Neuron (in vitro differentiated cells): ENCODE measurements at regions not wholly inside any gene's neighbourhood (a gene's known extent, or its start where the extent isn't known, plus 50 kb on each side); places are given as distances from the start of the nearest gene placed in this dataset.
"Not testable (repeated sequence)": the region's sequence is repeated elsewhere in the genome, so short reads cannot be mapped to it uniquely, and the experiment has no call there.

Source experiments
- H2AFZ ChIP-seq: one replicate; pipeline ENCODE4 v1.6.1; 2013; ENCODE audit warnings: low read depth, mild to moderate bottlenecking, inconsistent platforms, low read length, moderate library complexity
- H3K27me3 ChIP-seq: one replicate; pipeline ENCODE4 v1.6.1; 2013; ENCODE audit warnings: low read length; ENCODE audit not compliant: insufficient read depth
- H3K36me3 ChIP-seq: one replicate; pipeline ENCODE4 v1.6.1; 2013; ENCODE audit warnings: low read length; ENCODE audit not compliant: insufficient read depth
- H3K4me1 ChIP-seq: one replicate; pipeline ENCODE4 v1.6.1; 2013; ENCODE audit warnings: low read length; ENCODE audit not compliant: insufficient read depth
- H3K4me3 ChIP-seq: 2 replicates; pipeline ENCODE4 v1.5.1; 2013; ENCODE audit warnings: mild to moderate bottlenecking, low read length, moderate library complexity
- H3K9me3 ChIP-seq: one replicate; pipeline ENCODE4 v1.6.1; 2013; ENCODE audit warnings: low read length

GRCh38 chr3:153830552-153830951 is 290.6 kb upstream of the ARHGEF26 start:
- Histone ChIP-seq H3K4me3 (no peak overlapping the region), H3K27me3 (no peaks in the 10 kb centered on the region), H3K4me1 (no peaks in the 10 kb centered on the region), H2AFZ (no peak overlapping the region), H3K36me3 (no peaks in the 10 kb centered on the region), H3K9me3 (no peaks in the 10 kb centered on the region)

- H3K27me3 ChIP-seq = no peaks in the 10 kb centered on the region
- H2AFZ ChIP-seq = no peak overlapping the region
- no peak overlapping the region for H3K4me3 ChIP-seq
- no peaks in the 10 kb centered on the region for H3K36me3 ChIP-seq
- no peaks in the 10 kb centered on the region for H3K4me1 ChIP-seq
- no peaks in the 10 kb centered on the region for H3K9me3 ChIP-seq
These were observed 285.6 kb upstream of the ARHGEF26 start for GRCh38 chr3:153835540-153835939.

- Histone ChIP-seq H3K9me3 (no peaks in the 10 kb centered on the region), H3K4me1 (no peaks in the 10 kb centered on the region), H3K36me3 (no peaks in the 10 kb centered on the region), H3K4me3 (no peak overlapping the region), H3K27me3 (no peaks in the 10 kb centered on the region), H2AFZ (no peak overlapping the region)
These were observed 280.7 kb upstream of the ARHGEF26 start for GRCh38 chr3:153840487-153840886.

- Histone ChIP-seq H3K4me1 (peaks cover 7% of the 10 kb centered on the region), H3K4me3 (no peak overlapping the region), H3K27me3 (no peaks in the 10 kb centered on the region)
These were observed 277.2 kb upstream of the ARHGEF26 start for GRCh38 chr3:153843994-153844393.

GRCh38 chr3:153845311-153845710 is 275.9 kb upstream of the ARHGEF26 start:
- Histone ChIP-seq H3K36me3 (no peaks in the 10 kb centered on the region), H2AFZ (no peak overlapping the region), H3K27me3 (no peaks in the 10 kb centered on the region), H3K4me3 (no peak overlapping the region), H3K9me3 (no peaks in the 10 kb centered on the region), H3K4me1 (peaks cover 16% of the 10 kb centered on the region)

More at GRCh38 chr3:153843994-153844393, 277.2 kb upstream of the ARHGEF26 start:
- Histone ChIP-seq H2AFZ (no peak overlapping the region), H3K36me3 (no peaks in the 10 kb centered on the region), H3K9me3 (no peaks in the 10 kb centered on the region)

GRCh38 chr3:153848702-153849101 is 272.5 kb upstream of the ARHGEF26 start:
- H3K4me3 ChIP-seq = no peak overlapping the region
- no peaks in the 10 kb centered on the region for H3K9me3 ChIP-seq

GRCh38 chr3:153852355-153852754 is 268.8 kb upstream of the ARHGEF26 start:
- peaks cover 37% of the 10 kb centered on the region for H3K4me1 ChIP-seq
- H3K4me3 ChIP-seq = no peak overlapping the region
- H3K27me3 ChIP-seq = no peaks in the 10 kb centered on the region
- H2AFZ ChIP-seq = no peak overlapping the region
- no peaks in the 10 kb centered on the region for H3K36me3 ChIP-seq
- no peaks in the 10 kb centered on the region for H3K9me3 ChIP-seq

More at GRCh38 chr3:153848702-153849101, 272.5 kb upstream of the ARHGEF26 start:
- Histone ChIP-seq H3K4me1 (peaks cover 18% of the 10 kb centered on the region), H2AFZ (no peak overlapping the region), H3K27me3 (no peaks in the 10 kb centered on the region), H3K36me3 (no peaks in the 10 kb centered on the region)

GRCh38 chr3:153853163-153853562 is 268.0 kb upstream of the ARHGEF26 start:
- Histone ChIP-seq H3K9me3 (no peaks in the 10 kb centered on the region), H3K27me3 (no peaks in the 10 kb centered on the region), H3K4me1 (peaks cover 35% of the 10 kb centered on the region), H2AFZ (no peak overlapping the region), H3K36me3 (no peaks in the 10 kb centered on the region), H3K4me3 (no peak overlapping the region)

- H2AFZ ChIP-seq = no peak overlapping the region
- no peak overlapping the region for H3K4me3 ChIP-seq
- H3K4me1 ChIP-seq = peaks cover 19% of the 10 kb centered on the region
- no peaks in the 10 kb centered on the region for H3K9me3 ChIP-seq
- no peaks in the 10 kb centered on the region for H3K27me3 ChIP-seq
- no peaks in the 10 kb centered on the region for H3K36me3 ChIP-seq
These were observed 265.4 kb upstream of the ARHGEF26 start for GRCh38 chr3:153855772-153856171.

- H3K4me3 ChIP-seq = no peak overlapping the region
- no peaks in the 10 kb centered on the region for H3K9me3 ChIP-seq
- no peak overlapping the region for H2AFZ ChIP-seq
- peaks cover 19% of the 10 kb centered on the region for H3K4me1 ChIP-seq
- H3K36me3 ChIP-seq = no peaks in the 10 kb centered on the region
- no peaks in the 10 kb centered on the region for H3K27me3 ChIP-seq
These were observed 264.3 kb upstream of the ARHGEF26 start for GRCh38 chr3:153856932-153857331.

GRCh38 chr3:153864793-153865192 is 256.4 kb upstream of the ARHGEF26 start:
- Histone ChIP-seq H3K4me3 (no peak overlapping the region), H2AFZ (no peak overlapping the region), H3K27me3 (no peaks in the 10 kb centered on the region), H3K36me3 (no peaks in the 10 kb centered on the region), H3K9me3 (no peaks in the 10 kb centered on the region), H3K4me1 (no peaks in the 10 kb centered on the region)

- Histone ChIP-seq H2AFZ (no peak overlapping the region), H3K27me3 (no peaks in the 10 kb centered on the region), H3K36me3 (no peaks in the 10 kb centered on the region), H3K9me3 (no peaks in the 10 kb centered on the region), H3K4me3 (no peak overlapping the region), H3K4me1 (no peaks in the 10 kb centered on the region)
These were observed 254.3 kb upstream of the ARHGEF26 start for GRCh38 chr3:153866901-153867300.

- not testable (repeated sequence) for H3K27me3 ChIP-seq, H3K9me3 ChIP-seq, H3K4me3 ChIP-seq, H2AFZ ChIP-seq, H3K36me3 ChIP-seq, H3K4me1 ChIP-seq
These were observed 246.8 kb upstream of the ARHGEF26 start for GRCh38 chr3:153874348-153874747.

- Histone ChIP-seq H2AFZ (no peak overlapping the region), H3K9me3 (no peaks in the 10 kb centered on the region), H3K36me3 (no peaks in the 10 kb centered on the region), H3K27me3 (no peaks in the 10 kb centered on the region), H3K4me1 (no peaks in the 10 kb centered on the region), H3K4me3 (no peak overlapping the region)
These were observed 240.7 kb upstream of the ARHGEF26 start for GRCh38 chr3:153880493-153880892.
